Activated T-helper 9 cell treated with anti-CD3 and anti-CD28 coated beads, Interleukin-2, amount 50 U/mL, for 16 hours (primary cell): ENCODE measurements at regions not wholly inside any gene's neighbourhood (a gene's known extent, or its start where the extent isn't known, plus 50 kb on each side); places are given as distances from the start of the nearest gene placed in this dataset.

Experiments
- DNase-seq: peaks from one replicate; pipeline ENCODE4 v3.0.0-alpha.2; 2020; ENCODE audit warnings: low read depth

GRCh38 chr15:98561169-98561941 lies 87.0 kb upstream of the IGF1R start:
- no peak for DNase-seq

GRCh38 chr15:98562331-98562937 lies 85.9 kb upstream of the IGF1R start:
- DNase-seq, result no peak

- DNase-seq, result no peak
These were observed 82.8 kb upstream of the IGF1R start for GRCh38 chr15:98565566-98565965.

- no peak for DNase-seq
These were observed 80.4 kb upstream of the IGF1R start for GRCh38 chr15:98567951-98568350.

GRCh38 chr15:98568382-98569017 lies 79.8 kb upstream of the IGF1R start:
- no peak for DNase-seq

GRCh38 chr15:98570119-98570518 lies 78.2 kb upstream of the IGF1R start:
- DNase-seq, result no peak

GRCh38 chr15:98580572-98580971 lies 67.8 kb upstream of the IGF1R start:
- no peak for DNase-seq

- no peak for DNase-seq
These were observed 66.6 kb upstream of the IGF1R start for GRCh38 chr15:98581715-98582114.

- no peak for DNase-seq
These were observed 65.3 kb upstream of the IGF1R start for GRCh38 chr15:98582900-98583554.

- DNase-seq, result no peak
These were observed 64.4 kb upstream of the IGF1R start for GRCh38 chr15:98583771-98584430.

- no peak for DNase-seq
These were observed 62.3 kb upstream of the IGF1R start for GRCh38 chr15:98586066-98586465.

GRCh38 chr15:98592136-98592535 lies 56.2 kb upstream of the IGF1R start:
- DNase-seq, result no peak

- no peak for DNase-seq
These were observed 52.2 kb upstream of the IGF1R start for GRCh38 chr15:98596131-98596530.

- DNase-seq, result no peak
These were observed 51.4 kb upstream of the IGF1R start for GRCh38 chr15:98596885-98597392.

GRCh38 chr15:98597666-98598065 lies 50.7 kb upstream of the IGF1R start:
- no peak for DNase-seq
